WTC11 (cell line): ENCODE measurements at regions not wholly inside any gene's neighbourhood (a gene's known extent, or its start where the extent isn't known, plus 50 kb on each side); places are given as distances from the start of the nearest gene placed in this dataset.

ENCODE experiments used
- ATAC-seq: fragments of 200-7000 bp; cut with Tn5 transposase; 2 replicates; pipeline ENCODE4 v1.10.0; 2021; ENCODE audit warnings: mild to moderate bottlenecking, moderate library complexity
- CTCF ChIA-PET: fragments of 300-600 bp; sonication (Branson Sonifier 250); formaldehyde crosslinking; loops from one replicate; lab custom pipeline; 2021; ENCODE audit warnings: antibody characterized with exemption; lab: Charles Lee
- POLR2A ChIA-PET: fragments of 350-600 bp; sonication (Branson Sonifier 250); formaldehyde crosslinking; loops from one replicate; lab custom pipeline; 2021; ENCODE audit warnings: antibody characterized with exemption; lab: Charles Lee
- DNase-seq: peaks from one replicate; pipeline ENCODE4 v3.0.0; 2021; ENCODE audit warnings: low spot score
- H3K27ac Mint-ChIP-seq: 2 replicates; pipeline ENCODE4 v1.8.0; 2021; ENCODE audit warnings: mixed read lengths
- H3K27me3 Mint-ChIP-seq: 2 replicates; pipeline ENCODE4 v1.8.0; 2021; ENCODE audit warnings: low read depth, mild to moderate bottlenecking, moderate library complexity, mixed read lengths
- H3K36me3 Mint-ChIP-seq: 2 replicates; pipeline ENCODE4 v1.8.0; 2021; ENCODE audit warnings: mixed read lengths
- H3K4me1 Mint-ChIP-seq: 2 replicates; pipeline ENCODE4 v1.8.0; 2022; ENCODE audit warnings: mixed read lengths
- H3K4me3 Mint-ChIP-seq: 2 replicates; pipeline ENCODE4 v1.8.0; 2021; ENCODE audit warnings: mild to moderate bottlenecking, moderate library complexity, mixed read lengths
- H3K9me3 Mint-ChIP-seq: 2 replicates; pipeline ENCODE4 v1.8.0; 2021; ENCODE audit warnings: mixed read lengths
- CBFB ChIP-seq: sonication (generic); formaldehyde crosslinking; IDR thresholded peaks from 2 replicates; pipeline ENCODE4 v1.8.1; 2022; ENCODE audit warnings: mild to moderate bottlenecking, low read depth, missing genetic modification reagents
- CREB1 ChIP-seq: sonication (generic); formaldehyde crosslinking; IDR thresholded peaks from 2 replicates; pipeline ENCODE4 v1.8.0; 2023; ENCODE audit warnings: mild to moderate bottlenecking, missing genetic modification reagents
- E2F4 ChIP-seq: sonication (generic); formaldehyde crosslinking; IDR thresholded peaks from 2 replicates; pipeline ENCODE4 v1.8.1; 2022; ENCODE audit warnings: low read depth, mild to moderate bottlenecking, moderate library complexity, missing genetic modification reagents, borderline replicate concordance
- FOXK1 ChIP-seq: sonication (generic); formaldehyde crosslinking; IDR thresholded peaks from 2 replicates; pipeline ENCODE4 v1.8.0; 2022; ENCODE audit warnings: mild to moderate bottlenecking, moderate library complexity, missing genetic modification reagents
- FOXP1 ChIP-seq: sonication (generic); formaldehyde crosslinking; IDR thresholded peaks from 2 replicates; pipeline ENCODE4 v1.8.0; 2022; ENCODE audit warnings: missing genetic modification reagents, mild to moderate bottlenecking, moderate library complexity, borderline replicate concordance
- GRHL2 ChIP-seq: fragments of 250-450 bp; sonication (Bioruptor Pico); IDR thresholded peaks from 2 replicates; pipeline ENCODE4 v1.8.0; 2022; ENCODE audit warnings: mild to moderate bottlenecking, moderate library complexity; ENCODE audit not compliant: insufficient replicate concordance, severe bottlenecking
- GTF2I ChIP-seq: fragments of 250-450 bp; sonication (Bioruptor Pico); conservative IDR thresholded peaks from 2 replicates; pipeline ENCODE4 v1.4.0; 2021; ENCODE audit warnings: mild to moderate bottlenecking
- KAT7 ChIP-seq: sonication (generic); formaldehyde crosslinking; IDR thresholded peaks from 2 replicates; pipeline ENCODE4 v1.8.1; 2023; ENCODE audit warnings: missing genetic modification reagents, mild to moderate bottlenecking, borderline replicate concordance
- RELA ChIP-seq: sonication (generic); formaldehyde crosslinking; IDR thresholded peaks from 2 replicates; pipeline ENCODE4 v1.8.1; 2022; ENCODE audit warnings: missing genetic modification reagents, mild to moderate bottlenecking, borderline replicate concordance
- STAT6 ChIP-seq: sonication (generic); formaldehyde crosslinking; conservative IDR thresholded peaks from 2 replicates; pipeline ENCODE4 v1.8.1; 2023; ENCODE audit warnings: mild to moderate bottlenecking, low read depth, missing genetic modification reagents, moderate library complexity
- TEAD1 ChIP-seq: sonication (generic); formaldehyde crosslinking; IDR thresholded peaks from 2 replicates; pipeline ENCODE4 v1.8.0; 2022; ENCODE audit warnings: mild to moderate bottlenecking, missing genetic modification reagents
- ZNF317 ChIP-seq: sonication (generic); formaldehyde crosslinking; IDR thresholded peaks from 2 replicates; pipeline ENCODE4 v1.8.1; 2023; ENCODE audit warnings: low read depth, mild to moderate bottlenecking, moderate library complexity, missing genetic modification reagents, borderline replicate concordance
- ZNF396 ChIP-seq: fragments of 250-450 bp; sonication (Bioruptor Pico); IDR thresholded peaks from 2 replicates; pipeline ENCODE4 v1.8.0; 2021; ENCODE audit warnings: mild to moderate bottlenecking, moderate library complexity, borderline replicate concordance
- TF ChIP-seq, protein P1 (sequence below): sonication (generic); formaldehyde crosslinking; IDR thresholded peaks from 2 replicates; pipeline ENCODE4 v1.8.1; 2023; ENCODE audit warnings: mild to moderate bottlenecking, moderate library complexity, missing genetic modification reagents
- TF ChIP-seq, protein P2 (sequence below): fragments of 250-450 bp; sonication (Bioruptor Pico); conservative IDR thresholded peaks from 2 replicates; pipeline ENCODE4 v1.9.0; 2021; ENCODE audit warnings: mild to moderate bottlenecking

- TF ChIP-seq STAT6 (CRISPR knock-in tag) = no peak
- no peak for TF ChIP-seq GTF2I (CRISPR knock-in tag)
These were observed 298.6 kb upstream of the CDH20 start (continued) for GRCh38 chr18:61034580-61034979.

DNA sequence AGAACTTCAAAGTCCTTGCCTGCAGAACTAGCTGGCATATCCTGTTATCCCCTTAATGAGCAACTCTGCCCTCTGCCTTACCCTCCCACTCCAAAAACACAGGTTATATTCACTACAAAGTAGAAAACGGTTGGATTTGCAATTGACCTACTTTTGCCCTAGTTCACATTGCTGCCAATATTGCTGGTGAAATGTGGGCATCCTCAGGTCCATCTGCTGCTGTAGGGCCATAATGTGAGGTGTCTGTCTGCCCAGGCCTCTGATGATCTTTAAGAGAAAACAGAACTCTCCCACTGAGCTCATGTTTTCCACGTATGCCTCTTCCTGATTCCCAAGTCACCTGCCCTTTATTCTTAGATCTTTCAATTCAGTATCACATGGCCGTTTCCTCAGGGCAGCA lies 294.0 kb upstream of the CDH20 start:
- no peak overlapping the region for H3K27ac Mint-ChIP-seq
- no peak for TF ChIP-seq E2F4 (CRISPR knock-in tag)
- no peak for TF ChIP-seq ZNF317
- no peak for TF ChIP-seq FOXP1 (CRISPR knock-in tag)
- TF ChIP-seq, protein P1, sequence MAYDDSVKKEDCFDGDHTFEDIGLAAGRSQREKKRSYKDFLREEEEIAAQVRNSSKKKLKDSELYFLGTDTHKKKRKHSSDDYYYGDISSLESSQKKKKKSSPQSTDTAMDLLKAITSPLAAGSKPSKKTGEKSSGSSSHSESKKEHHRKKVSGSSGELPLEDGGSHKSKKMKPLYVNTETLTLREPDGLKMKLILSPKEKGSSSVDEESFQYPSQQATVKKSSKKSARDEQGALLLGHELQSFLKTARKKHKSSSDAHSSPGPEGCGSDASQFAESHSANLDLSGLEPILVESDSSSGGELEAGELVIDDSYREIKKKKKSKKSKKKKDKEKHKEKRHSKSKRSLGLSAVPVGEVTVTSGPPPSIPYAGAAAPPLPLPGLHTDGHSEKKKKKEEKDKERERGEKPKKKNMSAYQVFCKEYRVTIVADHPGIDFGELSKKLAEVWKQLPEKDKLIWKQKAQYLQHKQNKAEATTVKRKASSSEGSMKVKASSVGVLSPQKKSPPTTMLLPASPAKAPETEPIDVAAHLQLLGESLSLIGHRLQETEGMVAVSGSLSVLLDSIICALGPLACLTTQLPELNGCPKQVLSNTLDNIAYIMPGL = no peak
- TF ChIP-seq KAT7 (CRISPR knock-in tag) = no peak
- no peak for TF ChIP-seq CBFB (CRISPR knock-in tag)
- no peak for TF ChIP-seq FOXK1 (CRISPR knock-in tag)
- TF ChIP-seq, protein P2, sequence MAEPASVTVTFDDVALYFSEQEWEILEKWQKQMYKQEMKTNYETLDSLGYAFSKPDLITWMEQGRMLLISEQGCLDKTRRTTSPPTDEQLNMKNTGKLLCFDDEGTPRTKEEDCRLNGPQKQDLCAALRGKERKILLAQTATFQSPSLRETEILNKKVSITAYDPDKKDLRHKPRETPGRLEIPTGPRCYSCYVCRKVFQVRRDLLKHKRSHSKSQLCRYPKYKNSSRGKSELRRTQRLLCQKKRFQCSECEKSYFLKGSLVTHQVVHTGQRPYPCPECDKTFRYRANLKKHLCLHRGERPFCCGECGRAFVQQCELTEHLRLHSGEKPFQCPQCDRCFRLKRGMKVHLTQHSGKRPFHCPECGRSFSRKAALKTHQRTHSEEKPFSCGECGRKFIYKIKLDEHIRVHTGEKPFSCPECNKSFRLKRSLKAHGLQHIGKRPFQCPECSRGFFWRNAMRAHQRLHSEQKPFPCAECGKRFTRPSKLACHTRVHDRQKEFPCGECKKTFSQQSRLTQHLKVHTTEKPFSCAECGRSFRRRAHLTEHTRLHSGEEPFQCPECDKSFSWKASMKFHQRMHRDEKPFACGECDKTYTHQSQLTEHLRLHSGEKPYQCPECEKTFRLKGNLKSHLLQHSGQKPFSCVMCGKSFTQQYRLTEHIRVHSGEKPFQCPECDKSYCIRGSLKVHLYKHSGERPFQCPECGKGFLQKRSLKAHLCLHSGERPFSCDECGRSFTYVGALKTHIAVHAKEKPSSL (CRISPR knock-in tag) = no peak
- no peak for TF ChIP-seq CREB1 (CRISPR knock-in tag)
- DNase-seq = no peak
- no peaks in the 10 kb centered on the region for H3K27me3 Mint-ChIP-seq
- no peaks in the 10 kb centered on the region; the same call in 1 of the 2 replicates for H3K9me3 Mint-ChIP-seq
- ChIA-PET CTCF (interaction anchor here (0.7 kb wide), 1 partner anchor 213 kb away, joined by 3 read pairs; no protein-coding TSS in a partner anchor), POLR2A (no interaction called here)
- peaks cover 9% of the 10 kb centered on the region for H3K4me1 Mint-ChIP-seq
- H3K36me3 Mint-ChIP-seq = no peaks in the 10 kb centered on the region
- no peak overlapping the region for H3K4me3 Mint-ChIP-seq
- ATAC-seq = no peak

DNA sequence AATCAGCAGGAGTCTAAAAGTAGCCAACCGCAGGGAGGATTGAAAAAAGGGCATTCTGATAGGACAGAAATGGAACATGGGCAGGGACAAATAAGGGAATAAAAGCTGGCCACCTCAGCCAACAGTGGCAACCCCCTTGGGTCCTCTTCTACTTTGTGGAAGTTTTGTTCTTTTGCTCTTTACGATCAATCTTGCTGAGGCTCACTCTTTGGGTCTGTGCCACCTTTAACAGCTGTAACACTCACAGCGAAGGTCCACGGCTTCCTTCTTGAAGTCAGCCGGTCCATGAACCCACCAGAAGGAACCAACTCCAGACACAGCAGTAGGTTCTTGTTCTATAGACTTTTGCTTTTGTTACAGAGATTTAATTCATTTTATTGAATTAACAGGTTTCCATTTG lies 285.4 kb upstream of the CDH20 start:
- ChIA-PET CTCF (no interaction called here), POLR2A (no interaction called here)
- H3K27me3 Mint-ChIP-seq = no peaks in the 10 kb centered on the region; the same call in 1 of the 2 replicates
- no peak overlapping the region for H3K4me3 Mint-ChIP-seq
- TF ChIP-seq RELA (CRISPR knock-in tag) (no peak), ZNF396 (CRISPR knock-in tag) (no peak), GRHL2 (no peak), TEAD1 (CRISPR knock-in tag) (no peak)
- ATAC-seq (no peak), DNase-seq (no peak)
- H3K9me3 Mint-ChIP-seq = peaks cover 33% of the 10 kb centered on the region
- no peaks in the 10 kb centered on the region for H3K4me1 Mint-ChIP-seq
- peaks cover 8% of the 10 kb centered on the region; the same call in 1 of the 2 replicates for H3K36me3 Mint-ChIP-seq
- H3K27ac Mint-ChIP-seq = no peak overlapping the region
